SK-N-SH (cell line): ENCODE measurements at regions not wholly inside any gene's neighbourhood (a gene's known extent, or its start where the extent isn't known, plus 50 kb on each side); places are given as distances from the start of the nearest gene placed in this dataset.

Experiments used
- CTCF ChIA-PET: fragments of 300-600, 350-600 bp; formaldehyde crosslinking; extraction: SDS; loops from one replicate; lab custom pipeline; 2021; lab: Yijun Ruan, JAX
- POLR2A ChIA-PET: fragments of 350-600 bp; sonication (Branson Sonifier 250); formaldehyde crosslinking; extraction: SDS; loops from one replicate; lab custom pipeline; 2020; ENCODE audit warnings: antibody characterized with exemption, inconsistent platforms; lab: Yijun Ruan, JAX
- DNase-seq: peaks from one replicate; pipeline ENCODE4 v3.0.0; 2012
- H2AFZ ChIP-seq: fragments of 200-600 bp; sonication (generic); 2 replicates; pipeline ENCODE4 v1.8.1; 2016; ENCODE audit warnings: antibody characterized with exemption, mild to moderate bottlenecking, low read depth
- H3F3A ChIP-seq: fragments of 200-600 bp; sonication (generic); replicated peaks from 2 replicates; pipeline ENCODE3; 2016; ENCODE audit warnings: antibody characterized with exemption, mild to moderate bottlenecking; ENCODE audit not compliant: insufficient read depth
- H3K27ac ChIP-seq, 2 experiments: fragments of 200-500 bp in 1 of 2; fragments of 200-600 bp in 1 of 2; sonication (Bioruptor generic) in 1 of 2; sonication (generic), shearing (Covaris generic) in 1 of 2; 2 replicates each; pipeline versions ENCODE4 v1.5.1 to v1.6.1; 2014 to 2016; ENCODE audit warnings: low read depth in 2 of 2, inconsistent platforms in 1 of 2, low read length in 1 of 2, mild to moderate bottlenecking in 1 of 2, mixed read lengths in 1 of 2
- H3K27me3 ChIP-seq: fragments of 200-600 bp; sonication (generic), shearing (Covaris generic); 2 replicates; pipeline ENCODE4 v1.6.1; 2016; ENCODE audit warnings: mixed run types; ENCODE audit not compliant: insufficient read depth
- H3K36me3 ChIP-seq, 2 experiments: fragments of 200-500 bp in 1 of 2; fragments of 200-600 bp in 1 of 2; sonication (Bioruptor generic) in 1 of 2; sonication (generic) in 1 of 2; replicated peaks in 1 of 2; 2 replicates each; pipeline versions ENCODE3 to v1.5.1; 2014 to 2016; ENCODE audit warnings: low read length in 1 of 2, mild to moderate bottlenecking in 1 of 2; ENCODE audit not compliant: insufficient read depth in 2 of 2, control insufficient read depth in 1 of 2
- H3K4me1 ChIP-seq, 2 experiments: fragments of 200-500 bp in 1 of 2; fragments of 200-600 bp in 1 of 2; sonication (Bioruptor generic) in 1 of 2; sonication (generic), shearing (Covaris generic) in 1 of 2; 2 replicates each; pipeline versions ENCODE4 v1.5.1 to v1.6.1; 2014 to 2016; ENCODE audit warnings: low read depth in 1 of 2, low read length in 1 of 2, mixed run types in 1 of 2; ENCODE audit not compliant: insufficient read depth in 2 of 2, control insufficient read depth in 1 of 2
- H3K4me2 ChIP-seq: fragments of 200-600 bp; sonication (generic), shearing (Covaris generic); 2 replicates; pipeline ENCODE4 v1.6.1; 2017; ENCODE audit warnings: mixed run types
- H3K4me3 ChIP-seq, 2 experiments: fragments of 200-500 bp in 1 of 2; fragments of 200-600 bp in 1 of 2; sonication (Bioruptor generic) in 1 of 2; sonication (generic), shearing (Covaris generic) in 1 of 2; 2 replicates each; pipeline versions ENCODE4 v1.5.1 to v1.8.1; 2014 to 2016; ENCODE audit warnings: low read depth in 2 of 2, inconsistent platforms in 1 of 2, low read length in 1 of 2, mild to moderate bottlenecking in 1 of 2, mixed read lengths in 1 of 2, moderate library complexity in 1 of 2
- H3K79me2 ChIP-seq: fragments of 200-600 bp; sonication (generic); 2 replicates; pipeline ENCODE4 v1.8.1; 2017; ENCODE audit warnings: mild to moderate bottlenecking; ENCODE audit not compliant: insufficient read depth
- H3K9ac ChIP-seq: fragments of 200-600 bp; sonication (generic); 2 replicates; pipeline ENCODE4 v1.6.1; 2017; ENCODE audit warnings: mixed run types
- H3K9me2 ChIP-seq: fragments of 200-600 bp; sonication (generic); 2 replicates; pipeline ENCODE4 v1.6.1; 2017; ENCODE audit warnings: mixed run types
- H3K9me3 ChIP-seq: fragments of 200-600 bp; sonication (generic); 2 replicates; pipeline ENCODE4 v1.6.1; 2017; ENCODE audit warnings: mixed run types, mild to moderate bottlenecking, moderate library complexity
- H4K20me1 ChIP-seq: fragments of 200-600 bp; sonication (generic); 2 replicates; pipeline ENCODE4 v1.6.1; 2017; ENCODE audit warnings: mild to moderate bottlenecking, mixed run types; ENCODE audit not compliant: insufficient read depth
- ELF1 ChIP-seq: IDR thresholded peaks from 2 replicates; pipeline ENCODE4 v1.4.0; 2012
- EZH2phosphoT487 ChIP-seq: fragments of 200-600 bp; sonication (generic); IDR thresholded peaks from 2 replicates; pipeline ENCODE4 v1.6.1; 2017; ENCODE audit warnings: low read depth, mixed run types, mild to moderate bottlenecking, antibody characterized with exemption, moderate library complexity, borderline replicate concordance
- MAX ChIP-seq: IDR thresholded peaks from 2 replicates; pipeline ENCODE4 v1.4.0; 2012; ENCODE audit warnings: low read depth
- NRF1 ChIP-seq: IDR thresholded peaks from 2 replicates; pipeline ENCODE4 v1.6.1; 2012; ENCODE audit warnings: low read depth, mild to moderate bottlenecking, low read length
- PBX3 ChIP-seq: IDR thresholded peaks from 2 replicates; pipeline ENCODE4; 2012
- SMC3 ChIP-seq: IDR thresholded peaks from 2 replicates; pipeline ENCODE4 v1.6.1; 2012; ENCODE audit warnings: low read depth, low read length, improper control_type of control experiment
- ZBTB33 ChIP-seq: IDR thresholded peaks from 2 replicates; pipeline ENCODE4 v1.4.0; 2012; ENCODE audit warnings: low read depth, borderline replicate concordance
- WGBS: methylation state at CpG from one replicate; pipeline ENCODE4 v1.1.6; 2017; ENCODE audit warnings: low lambda C conversion rate; 5-methylcytosine and 5-hydroxymethylcytosine counted together
- TF ChIP-seq, protein P1 (sequence below): fragments of 150-350 bp; IDR thresholded peaks from 2 replicates; pipeline ENCODE4 v1.6.1; 2016; ENCODE audit warnings: mild to moderate bottlenecking, low read depth, low read length

- 38% methylated on average over 4 of the region's 4 CpGs for WGBS
- ChIA-PET CTCF (interaction anchor here (2.5 kb wide), 1 partner anchor 36 kb away, joined by 6 read pairs; no protein-coding TSS in a partner anchor), POLR2A (no interaction called here)
- H3K27me3 ChIP-seq = no peaks in the 10 kb centered on the region
- no peaks in the 10 kb centered on the region for H3K9me3 ChIP-seq
- H3F3A ChIP-seq = no peaks in the 10 kb centered on the region
- H3K79me2 ChIP-seq = no peaks in the 10 kb centered on the region
- H4K20me1 ChIP-seq = no peaks in the 10 kb centered on the region
- no peak overlapping the region for H3K9ac ChIP-seq
- H3K4me2 ChIP-seq = no peak overlapping the region
- H3K9me2 ChIP-seq = no peaks in the 10 kb centered on the region
- no peak for DNase-seq
- H2AFZ ChIP-seq = no peak overlapping the region
- H3K36me3 ChIP-seq = no peaks in the 10 kb centered on the region
- H3K27ac ChIP-seq = no peak overlapping the region
- TF ChIP-seq MAX (no peak), ZBTB33 (no peak), ELF1 (no peak), EZH2phosphoT487 (no peak), NRF1 (no peak), PBX3 (no peak), SMC3 (no peak)
- TF ChIP-seq, protein P1, sequence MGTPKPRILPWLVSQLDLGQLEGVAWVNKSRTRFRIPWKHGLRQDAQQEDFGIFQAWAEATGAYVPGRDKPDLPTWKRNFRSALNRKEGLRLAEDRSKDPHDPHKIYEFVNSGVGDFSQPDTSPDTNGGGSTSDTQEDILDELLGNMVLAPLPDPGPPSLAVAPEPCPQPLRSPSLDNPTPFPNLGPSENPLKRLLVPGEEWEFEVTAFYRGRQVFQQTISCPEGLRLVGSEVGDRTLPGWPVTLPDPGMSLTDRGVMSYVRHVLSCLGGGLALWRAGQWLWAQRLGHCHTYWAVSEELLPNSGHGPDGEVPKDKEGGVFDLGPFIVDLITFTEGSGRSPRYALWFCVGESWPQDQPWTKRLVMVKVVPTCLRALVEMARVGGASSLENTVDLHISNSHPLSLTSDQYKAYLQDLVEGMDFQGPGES = no peak
- H3K4me1 ChIP-seq = peaks cover 0 to 12% of the 10 kb centered on the region in 2 experiments; a peak in 2 of 4 replicates
- no peak overlapping the region for H3K4me3 ChIP-seq
Measured at GRCh38 chr7:20562461-20562860, 53.0 kb upstream of the ABCB5 start.
